Heart right ventricle (tissue), 16 donors: ENCODE measurements at regions not wholly inside any gene's neighbourhood (a gene's known extent, or its start where the extent isn't known, plus 50 kb on each side); places are given as distances from the start of the nearest gene placed in this dataset.
A peak's percentile ranks its signal among the peaks of the same experiment; 100 is the strongest.

Experiments used
- ATAC-seq, 8 donors: fragments of 200-7000 bp; cut with Tn5 transposase; one replicate each; pipeline ENCODE4 v1.9.1; 2020; ENCODE audit warnings: mild to moderate bottlenecking in 8 of 8, moderate library complexity in 8 of 8, moderate number of reproducible peaks in 1 of 8
- DNase-seq, 2 donors: peaks; one replicate each; pipeline ENCODE4 v3.0.0-alpha.2; 2020
- H3K27ac ChIP-seq, 10 donors: fragments of 200-600 bp; sonication (generic) in 2 of 10; one replicate each; pipeline versions ENCODE4 v1.5.0 to v1.8.0; 2020 to 2022; ENCODE audit warnings: mild to moderate bottlenecking in 3 of 10
- H3K27me3 ChIP-seq, 7 donors: fragments of 200-600 bp; one replicate each; pipeline ENCODE4 v1.8.0; 2021 to 2022; ENCODE audit warnings: mild to moderate bottlenecking in 2 of 7
- H3K36me3 ChIP-seq, 9 donors: fragments of 200-600 bp; sonication (generic) in 1 of 9; one replicate each; pipeline versions ENCODE4 v1.5.0 to v1.8.0; 2020 to 2022; ENCODE audit warnings: mild to moderate bottlenecking in 2 of 9
- H3K4me1 ChIP-seq, 9 donors: fragments of 200-600 bp; sonication (generic) in 1 of 9; one replicate each; pipeline versions ENCODE4 v1.5.0 to v1.8.0; 2020 to 2022; ENCODE audit warnings: mild to moderate bottlenecking in 4 of 9
- H3K4me3 ChIP-seq, 10 donors: fragments of 200-600 bp; sonication (generic) in 2 of 10; one replicate each; pipeline versions ENCODE4 v1.5.0 to v1.8.0; 2020 to 2022; ENCODE audit warnings: mild to moderate bottlenecking in 7 of 10, moderate library complexity in 2 of 10
- H3K9me3 ChIP-seq, 11 donors: fragments of 200-600 bp in 10 of 11; sonication (generic) in 2 of 11; one replicate each; pipeline versions ENCODE4 v1.5.0 to v1.8.0; 2013 to 2022; ENCODE audit warnings: mild to moderate bottlenecking in 2 of 11, control low read depth in 1 of 11, moderate library complexity in 1 of 11
- CTCF ChIP-seq, 9 donors: fragments of 200-600 bp; sonication (generic) in 2 of 9; IDR thresholded peaks; one replicate each; pipeline versions ENCODE4 v1.5.0 to v1.8.0; 2021 to 2022; ENCODE audit warnings: antibody characterized with exemption in 9 of 9, mild to moderate bottlenecking in 5 of 9, moderate library complexity in 1 of 9
- WGBS, 2 donors: extraction: QIAGEN DNeasy Blood & Tissue Kit; methylation state at CpG; one replicate each; pipeline ENCODE4 v1.1.7; 2013; ENCODE audit warnings: inconsistent platforms in 1 of 2; 5-methylcytosine and 5-hydroxymethylcytosine counted together
- intact Hi-C, 10 donors: fragments of 100-400 bp; cut with DNase I; formaldehyde crosslinking; loops; one replicate each; pipeline versions ENCODE4 v1.11.1 to v1.14.2; 2022
- donor health status: Arrhythmogenic right ventricular cardiomyopathy.
- donor health status: ischemic (EF 13 %, LVEDD 7.1; RV severe dilation, severe dysfunction).
- donor health status: healthy with polysubstance abuse.
- donor health status: DM: no; HTN: yes; CAD: no.
- donor health status: DM: no; HTN: no; CAD: no.
- donor health status: ischemic (EF 25% LVEDD 6.9; RV normal size, moderate dysfunction).
- donor health status: ischemic (EF 25% LVEDD 5.7; RV mildly dilated, moderate dysfunction).
- donor health status: healthy.
- donor health status: DM: yes; HTN: yes; CAD: no.
- donor health status: Ischemic cardiomyopathy.
- donor health status: ischemic (EF 35%, LVEDD 5.7; RV mildly dilated, moderate dysfunction).
- donor health status: nonischemic (EF 11% LVEDD 7.7; RV severe dilation, severe dysfunction).
- donor health status: DM: yes; HTN: yes; CAD: no.
- donor health status: PGD.
- donor health status: ischemic (EF 29% LVEDD 5.4; RV normal size, mild dysfunction).
- donor health status: nonischemic (EF 23%, LVEDD 6.1; RV moderate dilation, normal function).

GRCh38 chr16:86984343-86984742 lies 332.8 kb downstream of the C16orf95 start:
- Histone ChIP-seq H3K4me3 (no peak overlapping the region), H3K4me1 (peaks cover 0 to 18% (median 4%) of the 10 kb centered on the region in 9 donors), H3K36me3 (no peaks in the 10 kb centered on the region), H3K27me3 (no peaks in the 10 kb centered on the region), H3K9me3 (no peaks in the 10 kb centered on the region), H3K27ac (peak overlapping the region in 8 of 10 donors; percentile 40 to 88 (median 70))
- intact Hi-C loops, result loop anchor here in 1 of 10 donors (2.0 to 10.0 kb wide), 2 partner anchors 48 to 120 kb away; no protein-coding TSS in a partner anchor
- WGBS, 2 donors, result 89 to 92% methylated on average over 10 of the region's 10 CpGs
- no peak for DNase-seq
- TF ChIP-seq CTCF (IDR thresholded peaks at IDR 0.05), result no peak
- no peak for ATAC-seq

- peak overlapping the region in 8 of 10 donors; percentile 41 to 88 (median 70) for H3K27ac ChIP-seq
- 49 to 51% methylated on average over 13 of the region's 13 CpGs for WGBS, 2 donors
- no peaks in the 10 kb centered on the region for H3K27me3 ChIP-seq
- no peak for TF ChIP-seq CTCF (IDR thresholded peaks at IDR 0.05)
- no peaks in the 10 kb centered on the region for H3K9me3 ChIP-seq
- intact Hi-C loops, result loop anchor here in 2 of 10 donors (2.0 to 10.0 kb wide), 3 partner anchors 48 to 120 kb away; no protein-coding TSS in a partner anchor
- no peaks in the 10 kb centered on the region for H3K36me3 ChIP-seq
- DNase-seq (peak; percentile 60 to 77), ATAC-seq (peak; percentile 87 to 97 (median 93))
- no peak overlapping the region for H3K4me3 ChIP-seq
- H3K4me1 ChIP-seq, result peaks cover 0 to 18% (median 4%) of the 10 kb centered on the region in 9 donors
These were observed 332.1 kb downstream of the C16orf95 start for GRCh38 chr16:86984991-86985647.

- H3K27ac ChIP-seq, result peak overlapping the region in 8 of 10 donors; percentile 41 to 88 (median 68)
- ATAC-seq, result peak in 1 of 8 donors; percentile 15
- H3K27me3 ChIP-seq, result no peaks in the 10 kb centered on the region
- DNase-seq, result no peak
- H3K4me1 ChIP-seq, result peaks cover 0 to 18% (median 4%) of the 10 kb centered on the region in 9 donors
- TF ChIP-seq CTCF (IDR thresholded peaks at IDR 0.05), result no peak
- H3K4me3 ChIP-seq, result no peak overlapping the region
- H3K36me3 ChIP-seq, result no peaks in the 10 kb centered on the region
- intact Hi-C loops, result loop anchor here in 2 of 10 donors (2.0 to 10.0 kb wide), 3 partner anchors 47 to 121 kb away; no protein-coding TSS in a partner anchor
- H3K9me3 ChIP-seq, result no peaks in the 10 kb centered on the region
- 90 to 91% methylated on average over 12 of the region's 12 CpGs for WGBS, 2 donors
These were observed 331.6 kb downstream of the C16orf95 start for GRCh38 chr16:86985648-86986015.

- WGBS, 2 donors, result 81 to 85% methylated on average over 7 of the region's 7 CpGs
- no peak for ATAC-seq
- no peak for DNase-seq
- H3K4me3 ChIP-seq, result no peak overlapping the region
- no peaks in the 10 kb centered on the region for H3K36me3 ChIP-seq
- intact Hi-C loops, result loop anchor here in 2 of 10 donors (5.0 to 10.0 kb wide), 2 partner anchors 119 to 121 kb away; no protein-coding TSS in a partner anchor
- peaks cover 0 to 18% (median 4%) of the 10 kb centered on the region in 9 donors for H3K4me1 ChIP-seq
- no peaks in the 10 kb centered on the region for H3K9me3 ChIP-seq
- peak in 1 of 9 donors; percentile 6 for TF ChIP-seq CTCF (IDR thresholded peaks at IDR 0.05)
- peak overlapping the region in 1 of 10 donors; percentile 88 for H3K27ac ChIP-seq
- no peaks in the 10 kb centered on the region for H3K27me3 ChIP-seq
These were observed 331.1 kb downstream of the C16orf95 start for GRCh38 chr16:86986136-86986535.
